CD4-positive, alpha-beta T cell (primary cell): ENCODE measurements at regions not wholly inside any gene's neighbourhood (a gene's known extent, or its start where the extent isn't known, plus 50 kb on each side); places are given as distances from the start of the nearest gene placed in this dataset.

Experiments
- ATAC-seq: fragments of 200-7000 bp; cut with Tn5 transposase; one replicate; pipeline ENCODE4 v1.10.0; 2022; ENCODE audit warnings: mild to moderate bottlenecking; ENCODE audit not compliant: poor library complexity
- CTCF ChIA-PET: fragments of 350-600 bp; sonication (Branson Sonifier 250); formaldehyde crosslinking; loops from one replicate; lab custom pipeline; 2021; ENCODE audit warnings: antibody characterized with exemption, inconsistent platforms; lab: Charles Lee
- POLR2A ChIA-PET: fragments of 350-600 bp; sonication (Branson Sonifier 250); formaldehyde crosslinking; loops from one replicate; lab custom pipeline; 2021; ENCODE audit warnings: antibody characterized with exemption, inconsistent platforms; lab: Charles Lee
- DNase-seq, 14 experiments: peaks; one replicate each; pipeline ENCODE4 v3.0.0-alpha.2; 2013 to 2020; ENCODE audit warnings: mixed read lengths in 2 of 14
- H3K27ac ChIP-seq, 2 donors: one replicate each; pipeline versions ENCODE4 v1.5.1 to v1.7.0; 2013; ENCODE audit warnings: low read length in 2 of 2, low read depth in 1 of 2, mild to moderate bottlenecking in 1 of 2
- H3K27me3 ChIP-seq, 2 experiments: 1 replicate in 1 of 2; 2 replicates in 1 of 2; pipeline versions ENCODE4 v1.6.1 to v1.7.0; 2013; ENCODE audit warnings: low read length in 2 of 2, control low read depth in 1 of 2, mild to moderate bottlenecking in 1 of 2, moderate library complexity in 1 of 2; ENCODE audit not compliant: insufficient read depth in 2 of 2, control insufficient read depth in 1 of 2
- H3K36me3 ChIP-seq: one replicate; pipeline ENCODE4 v1.6.1; 2013; ENCODE audit warnings: low read length, control low read depth; ENCODE audit not compliant: insufficient read depth
- H3K4me1 ChIP-seq: one replicate; pipeline ENCODE4 v1.6.1; 2013; ENCODE audit warnings: low read length, control low read depth; ENCODE audit not compliant: insufficient read depth
- H3K4me3 ChIP-seq: one replicate; pipeline ENCODE4 v1.5.1; 2013; ENCODE audit warnings: mild to moderate bottlenecking, low read length, moderate library complexity
- H3K9me3 ChIP-seq, 2 experiments: 1 replicate in 1 of 2; 2 replicates in 1 of 2; pipeline versions ENCODE4 v1.6.1 to v1.7.0; 2013; ENCODE audit warnings: low read length in 2 of 2, mild to moderate bottlenecking in 2 of 2, control low read depth in 1 of 2, moderate library complexity in 1 of 2; ENCODE audit not compliant: control insufficient read depth in 1 of 2, insufficient read depth in 1 of 2
- H3K27ac Mint-ChIP-seq: one replicate; pipeline ENCODE4 v1.8.0; 2020; ENCODE audit warnings: mixed read lengths
- H3K27me3 Mint-ChIP-seq: one replicate; pipeline ENCODE4 v1.8.0; 2021; ENCODE audit warnings: mixed read lengths
- H3K36me3 Mint-ChIP-seq: one replicate; pipeline ENCODE4 v1.8.0; 2021; ENCODE audit warnings: low read depth, mixed read lengths
- H3K4me1 Mint-ChIP-seq: one replicate; pipeline ENCODE4 v1.8.0; 2021; ENCODE audit warnings: low read depth, mixed read lengths
- H3K4me3 Mint-ChIP-seq: one replicate; pipeline ENCODE4 v1.8.0; 2020; ENCODE audit warnings: mild to moderate bottlenecking, mixed read lengths
- H3K9me3 Mint-ChIP-seq: one replicate; pipeline ENCODE4 v1.8.0; 2020; ENCODE audit warnings: mixed read lengths
- CTCF ChIP-seq: fragments of 200-600 bp; IDR thresholded peaks from one replicate; pipeline ENCODE4 v1.8.0; 2022; ENCODE audit warnings: antibody characterized with exemption, mild to moderate bottlenecking
- intact Hi-C, 2 experiments: fragments of 100-400 bp; cut with DNase I in 1 of 2; cut with micrococcal nuclease in 1 of 2; formaldehyde crosslinking; loops; one replicate each; pipeline versions ENCODE4 v1.15.1 to v1.9.0; 2023 to 2025; cut with DNase I, micrococcal nuclease

GRCh38 chr1:228955691-228956090, 220.4 kb downstream of the RHOU start:
- Histone ChIP-seq H3K4me1 (no peaks in the 10 kb centered on the region), H3K36me3 (no peaks in the 10 kb centered on the region), H3K4me3 (no peak overlapping the region), H3K27ac (no peak overlapping the region), H3K9me3 (no peaks in the 10 kb centered on the region), H3K27me3 (no peaks in the 10 kb centered on the region)
- no peak for DNase-seq
- CTCF ChIA-PET = no interaction called here
- peaks cover 16% of the 10 kb centered on the region for H3K4me1 Mint-ChIP-seq
- H3K27me3 Mint-ChIP-seq = no peaks in the 10 kb centered on the region
- intact Hi-C loops = no loop called here
- ATAC-seq = no peak
- no peak for TF ChIP-seq CTCF
- H3K36me3 Mint-ChIP-seq = no peaks in the 10 kb centered on the region
- POLR2A ChIA-PET = no interaction called here
- H3K9me3 Mint-ChIP-seq = no peaks in the 10 kb centered on the region
- H3K4me3 Mint-ChIP-seq = no peak overlapping the region
- H3K27ac Mint-ChIP-seq = no peak overlapping the region

GRCh38 chr1:228956864-228957263, 221.6 kb downstream of the RHOU start:
- intact Hi-C loops = no loop called here
- no peaks in the 10 kb centered on the region for H3K4me1 ChIP-seq
- no peak overlapping the region for H3K4me3 ChIP-seq
- no peak for DNase-seq
- ATAC-seq = no peak
- H3K36me3 ChIP-seq = no peaks in the 10 kb centered on the region
- Mint-ChIP-seq H3K4me3 (no peak overlapping the region), H3K36me3 (no peaks in the 10 kb centered on the region), H3K4me1 (peaks cover 16% of the 10 kb centered on the region), H3K9me3 (no peaks in the 10 kb centered on the region), H3K27ac (no peak overlapping the region), H3K27me3 (no peaks in the 10 kb centered on the region)
- H3K9me3 ChIP-seq = no peaks in the 10 kb centered on the region
- ChIA-PET POLR2A (no interaction called here), CTCF (no interaction called here)
- no peak for TF ChIP-seq CTCF
- no peaks in the 10 kb centered on the region for H3K27me3 ChIP-seq
- H3K27ac ChIP-seq = no peak overlapping the region

- H3K36me3 Mint-ChIP-seq = no peaks in the 10 kb centered on the region
- CTCF ChIA-PET = no interaction called here
- TF ChIP-seq CTCF = no peak
- H3K27me3 Mint-ChIP-seq = no peaks in the 10 kb centered on the region
- H3K4me3 ChIP-seq = no peak overlapping the region
- no peaks in the 10 kb centered on the region for H3K27me3 ChIP-seq
- no peaks in the 10 kb centered on the region for H3K9me3 Mint-ChIP-seq
- no peaks in the 10 kb centered on the region for H3K4me1 ChIP-seq
- intact Hi-C loops = no loop called here
- POLR2A ChIA-PET = no interaction called here
- ATAC-seq (no peak), DNase-seq (no peak)
- no peak overlapping the region for H3K4me3 Mint-ChIP-seq
- no peak overlapping the region for H3K27ac ChIP-seq
- no peaks in the 10 kb centered on the region for H3K36me3 ChIP-seq
- H3K4me1 Mint-ChIP-seq = peaks cover 16% of the 10 kb centered on the region
- H3K9me3 ChIP-seq = no peaks in the 10 kb centered on the region
- no peak overlapping the region for H3K27ac Mint-ChIP-seq
These were observed 222.3 kb downstream of the RHOU start for GRCh38 chr1:228957535-228957934.
